ENCODE measurements at regions not wholly inside any gene's neighbourhood (a gene's known extent, or its start where the extent isn't known, plus 50 kb on each side); places are given as distances from the start of the nearest gene placed in this dataset.

- TF ChIP-seq, protein P1, sequence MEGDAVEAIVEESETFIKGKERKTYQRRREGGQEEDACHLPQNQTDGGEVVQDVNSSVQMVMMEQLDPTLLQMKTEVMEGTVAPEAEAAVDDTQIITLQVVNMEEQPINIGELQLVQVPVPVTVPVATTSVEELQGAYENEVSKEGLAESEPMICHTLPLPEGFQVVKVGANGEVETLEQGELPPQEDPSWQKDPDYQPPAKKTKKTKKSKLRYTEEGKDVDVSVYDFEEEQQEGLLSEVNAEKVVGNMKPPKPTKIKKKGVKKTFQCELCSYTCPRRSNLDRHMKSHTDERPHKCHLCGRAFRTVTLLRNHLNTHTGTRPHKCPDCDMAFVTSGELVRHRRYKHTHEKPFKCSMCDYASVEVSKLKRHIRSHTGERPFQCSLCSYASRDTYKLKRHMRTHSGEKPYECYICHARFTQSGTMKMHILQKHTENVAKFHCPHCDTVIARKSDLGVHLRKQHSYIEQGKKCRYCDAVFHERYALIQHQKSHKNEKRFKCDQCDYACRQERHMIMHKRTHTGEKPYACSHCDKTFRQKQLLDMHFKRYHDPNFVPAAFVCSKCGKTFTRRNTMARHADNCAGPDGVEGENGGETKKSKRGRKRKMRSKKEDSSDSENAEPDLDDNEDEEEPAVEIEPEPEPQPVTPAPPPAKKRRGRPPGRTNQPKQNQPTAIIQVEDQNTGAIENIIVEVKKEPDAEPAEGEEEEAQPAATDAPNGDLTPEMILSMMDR (conservative IDR thresholded peaks at IDR 0.05; ENCODE audit: low read length), result no peak
- no peak overlapping the region for H3K4me3 ChIP-seq (ENCODE audit: low read length)
- no peak for DNase-seq (ENCODE audit: low read depth)
Observed at GRCh38 chr1:177801790-177802189, 168.1 kb downstream of the SEC16B start.

- no peak overlapping the region for H3K4me3 ChIP-seq (ENCODE audit: low read length)
- TF ChIP-seq, protein P1 (conservative IDR thresholded peaks at IDR 0.05; ENCODE audit: low read length), result no peak
- DNase-seq (ENCODE audit: low read depth), result peak; percentile 78
Observed at GRCh38 chr1:177800400-177801088, 169.3 kb downstream of the SEC16B start.

DNA sequence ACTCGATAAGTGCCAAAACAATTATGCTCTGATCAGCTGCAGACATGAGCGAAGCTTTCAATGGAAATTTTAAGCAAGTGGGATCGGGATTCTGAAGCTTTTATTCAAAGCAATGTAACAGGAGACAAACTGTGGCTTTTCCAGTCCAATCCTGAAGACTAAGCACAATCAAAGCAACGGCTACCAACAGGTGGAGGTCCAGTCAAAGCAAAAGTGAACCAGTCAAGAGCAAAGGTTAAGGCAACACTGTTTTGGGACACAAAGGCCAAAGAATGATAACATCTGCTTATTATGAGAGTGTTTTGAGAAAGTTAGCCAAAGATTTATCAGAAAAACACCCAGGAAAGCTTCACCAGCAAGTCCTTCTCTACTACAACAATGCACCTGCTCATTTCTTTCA, 170.1 kb downstream of the SEC16B start:
- no peak overlapping the region for H3K4me3 ChIP-seq (ENCODE audit: low read length)
- TF ChIP-seq, protein P1 (conservative IDR thresholded peaks at IDR 0.05; ENCODE audit: low read length), result no peak
- no peak for DNase-seq (ENCODE audit: low read depth)

DNA sequence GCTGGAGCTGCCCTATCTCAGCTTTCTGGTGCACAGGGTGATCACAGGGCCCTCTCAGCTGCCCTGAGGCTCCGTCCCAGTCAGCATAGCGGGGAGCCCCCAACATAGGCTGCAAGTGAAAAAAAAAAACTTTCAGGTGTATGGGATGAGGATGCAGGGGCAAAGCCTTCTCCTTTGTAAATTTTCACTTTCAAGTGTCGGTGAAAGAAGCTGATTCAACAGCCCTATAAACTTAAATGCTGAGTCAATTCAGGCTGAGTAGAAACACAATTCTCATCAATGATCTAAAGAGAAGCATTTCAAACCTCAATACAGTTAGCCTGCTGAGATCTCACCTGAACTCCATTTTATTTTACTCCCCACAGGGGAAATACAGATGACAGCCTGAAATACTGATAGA, 171.2 kb downstream of the SEC16B start:
- H3K4me3 ChIP-seq (ENCODE audit: low read length), result no peak overlapping the region
- TF ChIP-seq, protein P1 (conservative IDR thresholded peaks at IDR 0.05; ENCODE audit: low read length), result no peak
- no peak for DNase-seq (ENCODE audit: low read depth)

GRCh38 chr1:177796561-177796960, 173.3 kb downstream of the SEC16B start:
- no peak for DNase-seq (ENCODE audit: low read depth)
- TF ChIP-seq, protein P1 (conservative IDR thresholded peaks at IDR 0.05; ENCODE audit: low read length), result no peak

GRCh38 chr1:177794376-177794991, 175.4 kb downstream of the SEC16B start:
- no peak overlapping the region for H3K4me3 ChIP-seq (ENCODE audit: low read length)
- TF ChIP-seq, protein P1 (conservative IDR thresholded peaks at IDR 0.05; ENCODE audit: low read length), result no peak
- no peak for DNase-seq (ENCODE audit: low read depth)

More at GRCh38 chr1:177796561-177796960, 173.3 kb downstream of the SEC16B start:
- H3K4me3 ChIP-seq (ENCODE audit: low read length), result no peak overlapping the region

DNA sequence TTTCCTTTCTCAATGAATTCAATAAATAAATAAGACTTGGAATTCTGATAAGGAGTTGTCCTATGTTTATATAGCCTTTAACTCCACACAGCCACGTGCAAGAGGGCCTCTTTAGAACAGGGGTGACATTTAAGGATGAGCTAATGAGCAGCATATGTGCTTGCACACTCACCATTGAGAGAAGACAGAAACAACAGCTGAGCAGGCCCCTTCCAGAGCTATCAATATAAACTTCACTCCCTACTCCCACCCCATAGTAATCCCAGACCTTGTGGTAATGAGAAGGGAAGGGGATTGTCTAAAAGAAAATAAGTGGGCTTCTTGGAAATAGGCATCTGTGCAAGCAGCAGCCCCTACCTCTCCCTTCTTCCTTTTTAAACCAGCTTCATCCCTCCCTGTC, 176.0 kb downstream of the SEC16B start:
- no peak overlapping the region for H3K4me3 ChIP-seq (ENCODE audit: low read length)
- DNase-seq (ENCODE audit: low read depth), result no peak
- TF ChIP-seq, protein P1 (conservative IDR thresholded peaks at IDR 0.05; ENCODE audit: low read length), result no peak

Data from AG10803 (cell line).